Nephron progenitor cell (in vitro differentiated cells): ENCODE measurements at regions not wholly inside any gene's neighbourhood (a gene's known extent, or its start where the extent isn't known, plus 50 kb on each side); places are given as distances from the start of the nearest gene placed in this dataset.
A peak's percentile ranks its signal among the peaks of the same experiment; 100 is the strongest.

Experiments
- DNase-seq: peaks from one replicate; pipeline ENCODE4 v3.0.0; 2021
- H3K27ac Mint-ChIP-seq: 2 replicates; pipeline ENCODE4 v1.8.0; 2021; ENCODE audit warnings: mild to moderate bottlenecking, moderate library complexity, mixed read lengths
- H3K27me3 Mint-ChIP-seq: 2 replicates; pipeline ENCODE4 v1.8.0; 2021; ENCODE audit warnings: mild to moderate bottlenecking, low read depth, mixed read lengths; ENCODE audit not compliant: poor library complexity
- H3K36me3 Mint-ChIP-seq: 2 replicates; pipeline ENCODE4 v1.8.0; 2021; ENCODE audit warnings: low read depth, mixed read lengths
- H3K4me1 Mint-ChIP-seq: 2 replicates; pipeline ENCODE4 v1.8.0; 2021; ENCODE audit warnings: mixed read lengths
- H3K4me3 Mint-ChIP-seq: 2 replicates; pipeline ENCODE4 v1.8.0; 2021; ENCODE audit warnings: mild to moderate bottlenecking, moderate library complexity, mixed read lengths
- H3K9me3 Mint-ChIP-seq: 2 replicates; pipeline ENCODE4 v1.8.0; 2021; ENCODE audit warnings: mild to moderate bottlenecking, moderate library complexity, mixed read lengths
- TF ChIP-seq, protein P1 (sequence below): fragments of 200-600 bp; sonication (generic); IDR thresholded peaks from 2 replicates; pipeline ENCODE4 v1.5.0; 2021; ENCODE audit warnings: antibody characterized with exemption

DNA sequence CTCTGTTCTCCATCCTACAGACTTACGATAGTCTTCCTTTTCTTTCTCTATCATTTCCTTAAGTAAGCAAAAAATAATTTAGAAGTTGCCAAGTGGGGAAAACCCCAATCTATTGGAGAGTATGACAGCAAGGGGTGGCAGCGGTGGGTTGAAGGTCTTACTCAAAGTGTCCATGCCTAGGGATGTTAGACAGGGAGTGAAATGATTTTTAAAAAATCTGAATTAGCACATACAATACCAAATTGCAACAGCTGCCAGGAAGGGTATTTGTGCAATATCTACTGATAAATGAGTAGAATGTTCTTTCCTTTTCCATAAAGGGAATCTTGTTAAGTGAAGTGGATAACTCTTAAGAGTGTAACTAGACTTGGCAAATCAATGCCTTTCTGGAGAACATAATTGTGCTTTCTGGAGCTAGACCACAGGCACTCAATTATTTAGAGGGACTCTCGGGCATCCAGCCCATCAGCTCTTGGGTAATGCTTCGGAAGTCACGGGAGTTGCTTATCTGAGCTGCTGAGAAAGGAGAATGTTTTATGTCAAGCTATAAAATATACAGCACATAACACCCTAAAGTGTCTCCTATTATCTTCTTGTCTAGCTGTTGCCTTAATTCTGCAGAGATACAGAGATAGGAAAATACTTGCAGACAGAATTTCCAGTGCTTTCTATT, 151.5 kb downstream of the KCNJ2 start:
- Mint-ChIP-seq H3K9me3 (no peaks in the 10 kb centered on the region), H3K4me1 (no peaks in the 10 kb centered on the region), H3K27ac (no peak overlapping the region), H3K27me3 (no peaks in the 10 kb centered on the region), H3K36me3 (no peaks in the 10 kb centered on the region), H3K4me3 (no peak overlapping the region)
- DNase-seq, result no peak
- TF ChIP-seq, protein P1, sequence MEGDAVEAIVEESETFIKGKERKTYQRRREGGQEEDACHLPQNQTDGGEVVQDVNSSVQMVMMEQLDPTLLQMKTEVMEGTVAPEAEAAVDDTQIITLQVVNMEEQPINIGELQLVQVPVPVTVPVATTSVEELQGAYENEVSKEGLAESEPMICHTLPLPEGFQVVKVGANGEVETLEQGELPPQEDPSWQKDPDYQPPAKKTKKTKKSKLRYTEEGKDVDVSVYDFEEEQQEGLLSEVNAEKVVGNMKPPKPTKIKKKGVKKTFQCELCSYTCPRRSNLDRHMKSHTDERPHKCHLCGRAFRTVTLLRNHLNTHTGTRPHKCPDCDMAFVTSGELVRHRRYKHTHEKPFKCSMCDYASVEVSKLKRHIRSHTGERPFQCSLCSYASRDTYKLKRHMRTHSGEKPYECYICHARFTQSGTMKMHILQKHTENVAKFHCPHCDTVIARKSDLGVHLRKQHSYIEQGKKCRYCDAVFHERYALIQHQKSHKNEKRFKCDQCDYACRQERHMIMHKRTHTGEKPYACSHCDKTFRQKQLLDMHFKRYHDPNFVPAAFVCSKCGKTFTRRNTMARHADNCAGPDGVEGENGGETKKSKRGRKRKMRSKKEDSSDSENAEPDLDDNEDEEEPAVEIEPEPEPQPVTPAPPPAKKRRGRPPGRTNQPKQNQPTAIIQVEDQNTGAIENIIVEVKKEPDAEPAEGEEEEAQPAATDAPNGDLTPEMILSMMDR, result no peak

DNA sequence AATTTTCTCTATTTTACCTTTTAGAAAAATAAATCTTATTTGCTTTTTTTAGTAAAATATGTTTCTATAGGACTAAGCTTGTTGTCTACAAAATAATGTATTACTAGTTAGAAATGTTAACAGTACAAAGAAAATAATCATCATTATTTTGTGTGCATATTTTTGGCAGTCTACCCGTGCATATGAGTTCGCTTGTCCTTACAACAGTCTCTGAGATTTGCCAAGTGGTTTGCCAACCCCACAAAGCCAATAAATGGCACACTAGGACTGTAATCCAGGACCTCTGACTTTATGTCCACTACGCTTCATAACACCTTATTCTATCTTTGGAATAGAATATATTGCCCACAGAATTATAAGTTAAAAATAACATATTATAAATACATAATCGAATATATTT, 152.0 kb downstream of the KCNJ2 start:
- Mint-ChIP-seq H3K27ac (no peak overlapping the region), H3K4me1 (no peaks in the 10 kb centered on the region), H3K4me3 (no peak overlapping the region), H3K9me3 (no peaks in the 10 kb centered on the region), H3K27me3 (no peaks in the 10 kb centered on the region), H3K36me3 (no peaks in the 10 kb centered on the region)
- TF ChIP-seq, protein P1, result no peak
- DNase-seq, result no peak

DNA sequence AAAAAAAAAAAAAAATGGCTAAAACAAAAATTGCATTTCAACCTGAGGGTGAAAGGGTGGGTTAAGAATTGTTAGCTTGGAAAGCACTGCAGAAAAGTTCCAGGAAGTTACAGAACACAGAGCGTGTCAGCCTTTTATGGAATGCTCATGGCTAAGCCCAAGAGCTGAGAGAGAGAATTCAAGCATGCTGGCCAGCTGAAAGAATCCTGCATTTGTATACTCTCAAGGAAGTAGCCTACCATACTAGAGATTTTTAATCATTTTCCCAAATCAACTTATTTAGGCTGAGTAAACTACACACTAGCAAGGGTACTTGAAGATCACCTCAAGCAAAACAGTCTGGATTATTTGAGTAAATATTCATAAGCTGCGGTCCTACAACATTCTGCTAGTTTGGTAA, 153.9 kb downstream of the KCNJ2 start:
- DNase-seq, result no peak
- TF ChIP-seq, protein P1, result no peak
- no peak overlapping the region for H3K27ac Mint-ChIP-seq
- no peaks in the 10 kb centered on the region for H3K9me3 Mint-ChIP-seq
- no peak overlapping the region for H3K4me3 Mint-ChIP-seq
- H3K4me1 Mint-ChIP-seq, result no peaks in the 10 kb centered on the region
- no peaks in the 10 kb centered on the region for H3K36me3 Mint-ChIP-seq
- no peaks in the 10 kb centered on the region for H3K27me3 Mint-ChIP-seq

DNA sequence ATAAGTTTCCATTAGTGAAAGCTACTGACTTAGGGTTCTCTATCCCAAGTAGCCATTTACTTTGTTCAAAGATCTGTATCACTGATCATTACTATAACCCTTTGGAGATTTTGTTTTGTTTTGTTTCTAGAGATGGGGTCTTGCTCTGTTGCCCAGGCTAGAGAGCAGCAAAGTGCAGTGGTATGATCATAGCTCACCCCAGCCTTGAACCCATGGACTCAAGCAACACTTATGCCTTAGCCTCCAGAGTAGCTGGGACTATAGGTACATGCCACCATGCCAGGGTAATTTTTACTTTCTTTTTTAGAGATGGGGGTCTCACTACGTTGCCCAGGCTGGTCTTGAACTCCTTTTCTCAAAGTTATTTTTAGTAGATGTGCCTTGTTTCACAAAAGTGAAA, 154.7 kb downstream of the KCNJ2 start:
- Mint-ChIP-seq H3K36me3 (no peaks in the 10 kb centered on the region), H3K4me3 (no peak overlapping the region), H3K27ac (no peak overlapping the region), H3K9me3 (no peaks in the 10 kb centered on the region), H3K4me1 (peaks cover 5% of the 10 kb centered on the region), H3K27me3 (no peaks in the 10 kb centered on the region)
- TF ChIP-seq, protein P1, result no peak
- no peak for DNase-seq

DNA sequence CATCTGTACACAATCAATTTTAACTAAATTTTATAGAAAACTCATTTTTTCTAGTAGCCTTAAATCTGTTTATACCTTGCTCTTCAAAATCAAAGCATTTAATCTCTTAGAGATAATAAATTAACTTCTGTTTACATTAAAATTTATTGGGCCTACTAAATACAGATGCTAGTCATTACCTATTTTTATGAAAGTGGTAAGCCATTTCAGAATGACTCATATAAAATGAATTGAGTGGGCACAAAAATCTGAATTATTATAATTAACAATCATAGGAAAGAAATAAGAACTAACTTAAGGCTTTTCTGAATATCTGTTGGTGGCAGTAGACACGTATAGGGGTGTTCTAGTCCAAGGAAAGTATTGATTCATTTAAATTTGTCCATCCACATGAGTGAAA, 157.9 kb downstream of the KCNJ2 start:
- H3K9me3 Mint-ChIP-seq, result no peaks in the 10 kb centered on the region
- no peaks in the 10 kb centered on the region for H3K27me3 Mint-ChIP-seq
- no peak overlapping the region for H3K4me3 Mint-ChIP-seq
- H3K36me3 Mint-ChIP-seq, result no peaks in the 10 kb centered on the region
- DNase-seq, result no peak
- TF ChIP-seq, protein P1, result no peak
- peaks cover 5% of the 10 kb centered on the region for H3K4me1 Mint-ChIP-seq
- H3K27ac Mint-ChIP-seq, result no peak overlapping the region

DNA sequence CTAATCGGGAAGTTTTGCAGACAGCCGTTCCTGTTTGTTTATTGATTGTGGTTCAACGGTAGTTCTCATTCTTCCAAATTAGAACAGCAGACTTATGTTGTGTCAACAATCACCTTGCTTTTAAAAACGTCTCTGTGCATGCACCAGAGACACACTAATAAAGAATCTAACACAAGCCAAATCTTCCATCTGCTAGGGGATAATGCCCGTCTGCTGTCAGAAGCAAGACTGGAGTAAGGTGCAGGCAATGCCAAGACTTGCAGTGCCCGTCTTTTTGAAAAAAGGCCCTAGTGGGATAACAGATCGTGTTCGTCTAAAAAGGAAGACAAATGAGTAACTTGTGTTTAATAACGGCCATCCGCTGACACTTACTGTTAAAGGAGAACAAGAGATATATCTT, 158.4 kb downstream of the KCNJ2 start:
- peak overlapping the region; percentile 16 for H3K27ac Mint-ChIP-seq
- H3K36me3 Mint-ChIP-seq, result no peaks in the 10 kb centered on the region
- peaks cover 5% of the 10 kb centered on the region for H3K4me1 Mint-ChIP-seq
- TF ChIP-seq, protein P1, result no peak
- no peak for DNase-seq
- H3K4me3 Mint-ChIP-seq, result no peak overlapping the region
- H3K27me3 Mint-ChIP-seq, result no peaks in the 10 kb centered on the region
- no peaks in the 10 kb centered on the region for H3K9me3 Mint-ChIP-seq
